Right hindlimb (tissue), 1 donor: ENCODE measurements at regions not wholly inside any gene's neighbourhood (a gene's known extent, or its start where the extent isn't known, plus 50 kb on each side); places are given as distances from the start of the nearest gene placed in this dataset.
A peak's percentile ranks its signal among the peaks of the same experiment; 100 is the strongest.

Source experiments
- DNase-seq: peaks from one replicate; pipeline ENCODE4 v3.0.0-alpha.2; 2018

DNA sequence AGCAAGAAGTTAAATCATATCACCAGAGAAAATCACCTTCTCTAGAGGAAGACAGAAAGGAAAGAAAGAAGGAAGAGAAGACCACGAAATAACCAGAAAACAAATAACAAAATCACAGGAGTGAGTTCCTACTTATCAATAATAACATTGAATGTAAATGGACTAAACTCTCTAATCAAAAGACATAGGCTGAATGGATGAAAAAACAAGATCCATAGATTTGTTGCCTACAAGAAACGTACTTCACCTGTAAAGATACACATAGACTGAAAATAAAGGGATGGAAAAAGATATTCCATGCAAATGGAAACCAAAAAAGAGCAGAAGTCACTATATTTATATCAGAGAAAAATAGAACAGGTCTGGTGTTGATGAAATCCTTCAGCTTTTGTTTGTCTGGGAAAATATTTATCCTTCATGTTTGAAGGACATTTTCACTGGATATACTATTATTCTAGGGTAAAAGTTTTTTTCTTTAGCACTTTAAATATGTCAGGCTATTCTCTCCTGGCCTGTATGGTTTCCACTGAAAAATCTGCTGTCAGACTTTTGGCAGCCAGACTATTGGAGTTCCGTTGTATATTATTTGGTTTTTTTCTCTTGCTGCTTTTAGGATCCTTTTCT lies 202.5 kb upstream of the DUSP10 start:
- no peak for DNase-seq

DNA sequence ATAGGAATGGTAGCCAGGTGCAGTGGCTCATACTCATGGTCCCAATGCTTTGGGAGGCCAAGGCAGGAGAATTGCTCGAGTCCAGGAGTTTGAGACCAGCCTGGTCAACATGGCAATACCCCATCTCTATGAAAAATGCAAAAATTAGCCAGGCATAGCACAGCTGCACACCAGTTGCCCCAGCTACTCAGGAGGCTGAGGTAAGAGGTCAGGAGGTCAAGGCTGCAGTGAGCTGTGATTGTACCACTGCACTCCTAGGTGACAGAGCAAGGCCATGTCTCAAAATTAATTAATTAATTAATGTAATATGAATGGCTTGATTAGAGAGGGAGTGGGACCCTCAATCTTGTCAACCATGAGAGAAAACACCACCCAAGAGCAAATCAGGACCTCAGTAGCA lies 198.7 kb upstream of the DUSP10 start:
- no peak for DNase-seq

DNA sequence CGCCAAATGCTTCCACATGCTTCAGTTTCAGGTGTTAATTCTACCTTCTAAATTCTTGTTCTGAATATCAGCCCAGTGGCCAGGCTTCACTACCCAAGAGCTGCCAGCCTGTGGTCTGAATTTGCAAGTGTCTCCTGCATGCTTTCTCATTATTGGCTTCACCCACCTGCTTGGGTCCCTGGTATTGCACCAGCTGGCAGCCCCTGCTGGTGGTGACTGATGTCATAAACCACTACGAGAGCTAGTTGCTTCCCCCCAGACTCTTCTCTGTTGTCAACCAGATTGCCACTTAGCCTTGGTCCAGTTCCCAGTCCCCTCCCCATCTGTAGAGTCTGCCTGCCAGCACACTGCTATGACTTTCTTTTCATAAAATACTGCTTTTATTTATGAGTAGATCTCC lies 197.7 kb upstream of the DUSP10 start:
- DNase-seq, result peak; percentile 20

DNA sequence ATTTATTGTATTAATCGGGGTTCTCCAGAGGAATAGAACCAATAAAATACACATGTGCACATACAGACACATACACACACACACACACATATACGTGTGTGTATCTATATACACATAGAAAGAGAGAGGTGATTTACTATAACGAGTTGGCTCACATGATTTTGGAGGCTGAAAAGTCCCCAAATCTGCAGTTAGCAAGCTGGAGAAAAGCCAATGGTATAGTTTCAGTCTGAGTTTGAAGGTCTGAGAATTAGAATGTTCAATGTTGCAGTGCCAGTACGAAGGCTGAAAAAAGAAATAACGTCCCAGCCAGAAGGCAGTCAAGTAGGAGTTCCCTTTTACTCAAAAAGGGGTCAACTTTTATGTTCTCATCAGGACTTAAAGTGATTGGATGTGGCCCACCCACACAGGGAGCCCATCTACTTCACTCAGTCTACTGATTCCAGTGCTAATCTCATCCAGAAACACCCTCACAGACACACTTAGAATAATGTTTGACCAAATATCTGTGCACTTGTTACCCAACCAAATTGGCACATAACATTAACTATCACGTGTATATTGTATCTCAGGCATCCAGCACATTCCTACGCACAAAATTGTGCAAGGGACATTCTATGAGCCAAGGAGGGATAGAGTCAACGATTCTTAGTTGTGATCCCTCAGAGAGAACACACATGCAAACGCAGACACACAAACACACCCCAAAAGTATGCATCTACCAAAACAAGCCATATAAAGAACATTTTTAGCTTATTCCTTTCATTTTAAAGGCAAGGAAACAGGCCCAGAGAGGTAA lies 195.5 kb upstream of the DUSP10 start:
- DNase-seq, result no peak

DNA sequence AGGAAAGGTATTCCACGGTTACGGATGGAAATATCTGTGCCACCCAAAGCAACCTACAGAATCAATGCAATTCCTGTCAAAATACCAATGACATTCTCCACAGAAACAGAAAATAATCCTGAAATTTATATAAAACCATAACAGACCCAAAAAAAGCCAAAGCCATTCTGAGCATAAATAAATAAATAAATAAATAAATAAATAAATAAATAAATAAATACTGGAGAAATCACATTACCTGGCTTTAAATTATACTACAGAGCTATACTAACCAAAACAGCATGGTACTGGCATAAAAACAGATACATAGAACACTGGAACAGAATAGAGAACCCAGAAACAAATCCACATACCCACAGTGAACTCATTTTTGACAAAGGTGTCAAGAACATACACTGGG lies 191.9 kb upstream of the DUSP10 start:
- DNase-seq, result no peak

DNA sequence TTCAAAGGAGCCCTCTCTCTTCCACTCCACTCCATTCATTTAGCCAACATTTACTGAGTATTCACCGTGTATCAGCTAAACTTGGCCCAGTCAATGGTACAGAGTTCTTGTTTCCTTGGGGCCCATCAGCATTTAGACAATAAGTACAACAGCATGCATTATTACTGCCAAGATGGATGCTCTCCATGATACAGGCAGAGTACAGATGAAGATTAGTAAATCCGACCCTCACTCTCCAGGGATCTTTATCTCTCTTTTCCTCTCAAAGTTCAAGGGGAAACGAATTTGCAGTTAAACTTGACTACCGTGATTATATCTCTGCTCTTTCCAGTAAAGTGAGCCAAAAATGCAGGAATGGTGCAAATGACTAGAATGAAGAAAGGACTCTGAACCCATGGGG lies 184.6 kb upstream of the DUSP10 start:
- no peak for DNase-seq

DNA sequence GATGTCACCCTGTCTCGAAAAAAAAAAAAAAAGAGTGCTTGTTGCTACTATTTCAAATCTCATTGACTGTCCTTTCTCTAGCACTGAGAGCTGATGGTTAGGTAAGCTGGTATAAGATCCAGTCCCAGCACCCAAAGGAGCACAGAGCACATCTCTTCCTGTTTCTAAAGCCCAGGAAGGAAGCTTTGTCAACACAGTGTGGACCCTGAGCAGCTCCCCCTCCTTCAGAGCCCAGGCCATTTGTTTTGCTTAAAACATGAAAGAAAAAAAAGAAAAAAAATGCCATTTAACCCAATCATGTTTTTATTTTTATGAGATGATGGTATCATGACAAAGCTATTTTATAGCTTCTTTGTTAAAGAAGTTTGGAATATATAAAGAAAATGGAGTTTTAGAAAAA lies 184.1 kb upstream of the DUSP10 start:
- DNase-seq, result no peak

DNA sequence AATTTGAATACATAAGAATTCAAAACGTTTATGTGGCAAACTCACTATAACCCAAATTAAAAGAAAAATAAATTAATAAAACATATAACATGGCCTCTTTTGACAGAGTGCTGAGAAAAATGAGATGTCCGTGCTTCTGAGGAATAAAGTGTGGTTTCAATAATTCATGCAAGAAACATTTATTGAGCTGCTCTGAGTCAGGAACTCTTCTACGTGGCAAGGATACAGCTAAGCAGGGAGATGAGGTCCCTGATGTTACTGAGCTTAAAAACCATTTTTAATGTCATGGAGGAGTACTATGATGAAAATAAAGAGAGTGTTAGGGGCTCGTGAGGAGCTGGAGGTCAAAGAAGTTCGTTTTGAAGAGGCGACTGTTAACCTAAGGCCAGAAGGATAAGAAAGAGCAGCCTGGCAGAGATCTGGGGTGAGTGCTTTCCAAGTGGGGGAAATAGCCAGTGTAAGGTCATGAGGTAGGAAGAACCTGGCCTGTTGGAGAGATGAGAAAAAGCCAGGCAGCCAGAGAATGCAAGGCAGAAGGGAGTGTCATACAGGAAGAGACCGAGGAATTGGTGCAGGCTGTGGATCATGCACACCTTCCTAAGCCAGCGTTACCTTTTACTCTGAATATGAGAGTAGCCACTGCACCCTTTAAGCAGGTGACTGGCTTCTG lies 182.2 kb upstream of the DUSP10 start:
- no peak for DNase-seq

DNA sequence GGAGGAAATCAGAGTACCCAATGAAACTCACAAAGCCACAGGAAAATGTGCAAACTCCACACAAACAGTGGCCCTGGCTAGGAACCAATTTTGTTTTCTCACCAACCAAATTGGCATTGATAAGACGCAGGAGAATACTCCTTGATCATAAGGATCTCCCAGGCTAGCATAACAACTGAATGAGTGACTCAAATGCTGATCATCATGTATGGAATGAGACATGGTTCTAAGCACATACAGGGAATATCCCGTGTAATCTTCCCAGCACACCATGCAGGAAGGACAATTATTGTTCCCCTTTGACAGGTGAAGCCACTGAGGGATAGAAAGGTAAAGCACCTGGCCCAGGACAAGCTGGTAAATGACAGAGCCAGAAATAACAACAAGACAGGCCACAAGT lies 180.0 kb upstream of the DUSP10 start:
- DNase-seq, result no peak

DNA sequence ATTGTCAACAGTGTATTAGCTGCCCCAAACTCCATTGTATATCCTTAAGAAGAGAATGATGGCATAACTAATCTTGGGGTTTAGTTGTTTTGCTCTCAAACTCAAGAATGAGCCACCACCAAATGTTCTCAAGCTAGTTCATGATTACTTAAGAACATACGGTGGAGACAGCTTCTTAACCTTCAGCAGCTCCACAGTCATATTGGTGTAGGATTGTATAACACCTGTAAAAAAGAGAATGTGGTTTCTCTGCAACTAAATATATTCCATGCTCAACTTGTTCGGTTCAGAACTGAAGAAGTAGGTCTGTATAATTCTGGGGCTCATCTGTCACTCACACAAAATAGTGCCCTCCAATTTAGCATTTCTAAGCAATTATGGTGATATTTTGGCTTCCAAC lies 177.9 kb upstream of the DUSP10 start:
- no peak for DNase-seq

DNA sequence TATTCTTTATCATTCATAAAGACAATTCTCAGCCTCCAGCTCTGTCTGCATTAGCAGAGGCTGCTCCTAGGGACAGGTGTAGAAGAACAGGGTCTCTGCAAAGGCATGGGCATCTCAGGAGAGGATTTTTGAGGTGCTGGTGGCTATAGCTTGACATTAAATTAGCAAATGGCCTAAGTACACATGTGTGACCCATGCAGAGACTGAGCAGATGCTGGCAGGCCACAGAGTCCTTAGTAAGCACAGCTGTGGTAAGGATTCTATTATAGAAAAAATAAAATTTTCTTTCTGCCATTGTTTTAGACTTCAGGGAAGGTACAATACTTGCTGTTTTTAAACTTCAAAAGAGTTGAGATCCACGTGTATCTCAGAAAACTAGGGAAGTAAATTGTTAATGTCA lies 177.5 kb upstream of the DUSP10 start:
- DNase-seq, result no peak

DNA sequence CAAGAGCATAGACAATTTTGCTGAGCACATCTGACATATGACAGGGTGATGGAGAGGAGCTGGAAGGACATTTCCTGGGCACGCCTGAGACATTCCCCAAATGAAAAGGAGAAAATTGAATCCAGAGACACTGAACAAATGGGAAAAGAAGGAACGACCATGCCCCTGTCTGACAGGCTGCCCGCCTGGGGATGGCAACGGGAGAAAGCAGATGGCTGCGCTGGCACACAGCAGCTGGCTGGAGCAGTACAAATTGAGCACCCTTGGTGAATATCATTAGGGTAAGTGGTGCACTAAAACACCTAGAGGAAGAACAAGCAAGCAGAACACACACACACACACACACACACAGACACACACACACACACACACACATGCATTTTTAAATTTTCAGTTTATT lies 174.3 kb upstream of the DUSP10 start:
- no peak for DNase-seq

DNA sequence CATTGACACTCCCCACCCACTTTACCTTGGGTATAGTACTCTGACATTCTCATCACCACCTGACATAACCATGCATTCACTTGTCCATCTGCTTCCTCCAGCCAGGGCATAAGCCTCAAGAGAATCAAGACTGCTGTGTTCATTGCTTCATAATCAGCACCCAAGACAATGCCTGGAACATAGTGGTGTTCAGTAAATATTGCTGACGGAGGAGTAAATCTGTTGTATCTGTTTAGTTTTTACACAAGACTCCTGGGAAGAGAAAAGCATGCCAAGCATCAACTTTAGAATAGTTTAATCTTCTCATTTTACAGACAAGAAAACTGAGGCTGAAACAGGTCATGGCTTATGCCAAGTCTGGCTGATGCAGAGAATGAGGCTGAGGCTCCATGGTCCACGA lies 173.9 kb upstream of the DUSP10 start:
- no peak for DNase-seq

DNA sequence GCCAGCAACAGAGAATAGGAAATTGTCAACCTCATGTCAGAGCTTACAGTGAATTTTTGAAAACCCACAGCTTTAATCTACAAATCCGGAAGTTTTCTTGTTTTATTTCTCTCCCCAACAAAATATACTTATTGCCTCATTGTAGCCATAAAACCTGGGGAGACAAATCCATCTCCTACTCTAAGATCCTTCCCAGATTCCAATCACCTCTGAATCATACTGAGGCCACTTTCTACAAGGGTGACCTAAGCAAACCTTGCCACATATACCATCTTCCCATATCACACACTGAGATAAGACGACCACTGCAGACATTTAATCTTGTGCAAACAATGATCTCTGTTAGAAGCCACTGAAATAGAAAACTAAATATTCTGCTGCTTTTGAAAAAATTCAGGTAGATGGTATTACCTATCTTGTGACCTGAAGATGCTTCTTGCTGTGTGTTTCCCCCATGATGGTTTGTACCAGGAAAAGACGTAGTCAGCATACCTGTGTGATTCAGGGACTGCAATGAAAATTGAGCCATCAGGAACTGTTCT lies 171.5 kb upstream of the DUSP10 start:
- no peak for DNase-seq

DNA sequence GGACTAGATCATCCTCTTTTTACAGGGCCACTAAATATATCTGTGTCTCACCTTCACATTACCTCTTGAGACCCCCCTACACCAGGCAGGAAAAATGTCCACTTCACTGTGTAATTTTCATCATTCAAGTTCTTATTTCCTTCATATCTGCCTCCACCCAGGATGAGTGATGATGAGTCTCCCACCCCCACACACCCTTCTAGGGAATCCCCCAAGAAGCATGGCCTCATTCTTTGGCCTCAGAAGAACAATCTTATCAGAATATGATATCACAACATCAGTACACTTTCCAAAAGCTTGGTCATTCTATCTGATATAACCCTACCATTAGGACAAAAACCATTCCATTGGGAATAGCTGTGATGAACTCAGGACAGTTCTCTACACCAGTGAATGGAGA lies 170.3 kb upstream of the DUSP10 start:
- no peak for DNase-seq

DNA sequence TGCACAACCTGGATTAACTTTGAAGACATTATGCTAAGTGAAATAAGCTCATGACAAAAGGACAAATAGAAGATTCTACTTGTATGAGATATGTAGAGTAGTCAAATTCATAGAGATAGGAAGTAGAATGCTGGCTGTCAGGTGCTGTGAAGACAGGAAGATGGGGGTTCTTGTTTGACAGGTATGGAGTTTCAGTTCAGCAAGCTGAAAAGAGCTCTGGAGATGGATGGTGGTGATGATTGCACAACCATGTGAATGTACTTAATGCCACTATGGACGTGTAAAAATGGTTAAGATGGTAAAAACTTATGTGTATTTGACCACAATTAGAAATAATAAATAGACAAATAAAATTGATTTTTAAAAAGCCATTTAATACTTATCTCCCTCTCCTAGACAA lies 169.8 kb upstream of the DUSP10 start:
- no peak for DNase-seq

DNA sequence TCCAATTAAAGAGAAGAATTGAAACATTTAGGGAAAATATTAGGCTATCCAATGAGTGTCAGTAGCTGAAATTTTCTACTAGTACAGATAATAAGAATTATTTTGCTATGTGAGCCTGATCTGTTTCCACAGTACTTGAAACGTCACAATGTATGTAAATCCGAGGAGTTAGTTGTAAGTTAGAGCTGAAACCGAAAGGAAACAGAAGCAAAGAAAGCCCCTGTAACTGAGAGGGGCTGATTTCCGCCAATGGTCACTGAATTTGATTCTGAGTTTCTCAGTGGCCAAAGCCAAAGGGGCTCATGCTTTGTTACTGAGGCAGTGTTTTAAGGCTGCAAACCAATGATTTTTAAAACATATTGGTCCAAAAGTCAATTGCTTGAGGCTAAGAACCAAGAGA lies 168.3 kb upstream of the DUSP10 start:
- no peak for DNase-seq

DNA sequence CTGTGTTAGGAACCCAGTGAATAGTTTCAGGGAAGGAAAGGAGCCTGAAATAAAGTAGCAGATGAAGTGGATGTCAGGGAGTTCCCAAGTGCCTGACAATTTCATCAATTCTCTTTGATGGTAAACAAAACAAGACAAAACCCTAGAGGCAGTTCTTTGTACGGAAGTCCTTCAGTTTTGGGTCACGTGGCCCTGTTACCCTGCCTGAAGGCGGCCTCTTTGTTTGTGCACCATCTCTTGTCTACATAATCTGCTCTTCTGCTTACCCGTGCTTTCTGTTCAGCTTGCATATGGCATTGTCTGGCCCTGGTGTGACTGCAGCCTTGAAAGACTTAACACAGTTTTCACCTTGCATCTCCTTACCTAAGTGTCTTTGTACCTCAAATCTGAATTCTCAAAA lies 166.7 kb upstream of the DUSP10 start:
- DNase-seq, result no peak

DNA sequence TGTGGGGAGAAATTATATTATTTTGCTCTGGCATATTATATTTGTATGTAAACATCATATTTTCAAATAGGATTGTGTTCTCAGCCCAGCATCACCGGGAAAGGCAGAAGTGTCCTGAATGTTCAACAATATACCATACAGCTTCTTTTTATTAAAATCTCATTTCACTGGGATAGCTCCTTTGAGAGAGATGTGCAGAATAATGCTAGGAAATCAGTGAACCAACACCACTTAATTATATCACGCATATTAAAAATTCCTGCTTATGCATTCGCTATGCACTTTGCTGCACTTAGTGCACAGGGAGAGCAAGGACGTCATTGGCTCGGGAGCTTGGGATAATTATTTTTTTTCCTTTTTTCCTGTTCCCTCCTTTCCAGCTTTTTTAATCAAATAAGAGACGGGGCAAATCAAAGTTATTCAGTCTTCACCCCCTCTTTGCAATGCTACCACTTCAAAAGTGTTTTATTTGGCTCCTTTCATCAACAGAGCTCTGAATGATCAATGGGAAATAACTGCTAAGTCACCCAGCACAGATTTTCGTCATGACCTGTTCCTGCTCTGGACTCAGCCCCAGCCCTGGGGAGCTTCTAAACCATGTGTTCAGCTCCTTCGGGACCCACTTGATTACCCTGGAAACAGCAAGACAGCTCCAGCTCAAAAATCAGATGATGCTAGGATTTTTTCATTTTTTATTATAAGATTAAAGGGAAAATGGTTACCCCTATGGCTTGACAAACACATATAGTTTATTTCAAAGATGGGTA lies 165.5 kb upstream of the DUSP10 start:
- DNase-seq, result no peak

DNA sequence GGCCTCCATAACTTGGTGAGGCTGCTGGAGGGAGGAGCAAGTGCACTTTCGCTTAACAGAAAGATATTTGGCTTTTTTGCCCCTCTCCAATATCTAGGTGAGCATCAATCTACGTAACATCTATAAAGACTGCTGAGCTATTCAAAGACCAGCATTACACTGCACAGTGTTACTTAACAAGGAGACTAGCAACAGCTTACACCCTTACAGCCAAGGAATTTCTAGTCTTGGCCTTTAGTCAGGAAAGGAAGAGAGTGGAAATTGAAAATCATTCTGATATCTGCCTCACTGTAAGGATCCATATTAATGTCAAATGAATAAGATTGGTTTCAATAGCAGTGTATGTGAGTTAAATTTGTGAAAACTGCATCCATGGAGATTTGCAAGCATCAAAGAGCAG lies 163.9 kb upstream of the DUSP10 start:
- no peak for DNase-seq

DNA sequence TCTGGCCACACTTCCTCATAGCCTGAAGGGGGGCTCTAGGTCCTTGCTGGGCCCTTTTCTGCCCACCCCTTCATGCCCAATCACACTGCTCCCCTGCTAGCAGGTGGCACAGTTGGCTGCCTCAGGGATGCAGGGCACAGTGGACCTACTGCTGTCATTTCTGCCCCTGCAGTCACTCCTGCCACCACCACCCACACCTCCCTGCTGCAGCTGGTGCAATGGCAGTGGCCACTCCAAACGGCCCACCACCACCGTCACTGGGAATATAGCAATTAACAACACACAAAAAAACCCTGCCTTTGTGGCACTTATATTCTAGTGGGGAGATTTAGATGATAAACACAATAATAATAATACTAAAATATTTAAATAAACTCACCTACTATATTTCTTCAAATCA lies 162.4 kb upstream of the DUSP10 start:
- DNase-seq, result no peak

DNA sequence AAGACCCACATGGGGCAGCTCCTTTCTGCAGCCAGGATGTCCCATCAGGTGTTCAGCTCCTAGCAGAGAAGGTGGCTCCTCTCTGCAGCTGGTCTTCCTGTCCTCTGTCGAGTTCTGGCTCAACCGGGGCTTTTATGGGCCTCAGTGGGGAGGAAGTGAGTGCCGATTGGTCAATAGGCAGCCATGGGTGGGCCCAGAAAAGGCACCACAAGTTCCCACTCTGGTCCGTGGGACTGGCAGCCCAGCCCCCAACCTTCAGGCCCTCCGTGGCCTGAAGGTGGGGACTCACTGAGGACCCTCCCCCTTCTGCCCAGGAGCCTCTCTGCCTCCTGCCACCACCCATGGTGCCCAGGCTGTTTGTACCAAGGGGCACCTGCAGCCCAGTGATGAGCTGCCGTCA lies 161.7 kb upstream of the DUSP10 start:
- DNase-seq, result no peak

DNA sequence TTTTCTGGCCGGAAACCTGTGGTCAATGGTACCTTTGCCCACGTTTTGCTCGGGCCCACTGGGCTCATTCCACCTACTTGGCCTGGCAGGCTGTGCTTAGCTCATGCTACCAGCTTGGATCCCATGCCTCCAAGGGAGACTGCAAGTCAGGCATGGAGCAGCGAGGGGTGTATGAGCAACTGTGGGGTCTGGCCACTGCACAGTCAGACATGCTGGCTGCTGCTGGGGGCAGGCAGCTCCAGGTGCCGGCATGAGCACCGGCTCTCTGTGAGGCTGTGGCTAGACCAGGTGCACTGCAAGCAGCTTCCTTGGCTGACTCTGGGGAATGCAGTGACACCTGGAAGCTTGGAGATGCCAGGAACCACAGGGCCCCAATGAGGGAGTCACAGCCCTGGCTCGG lies 161.1 kb upstream of the DUSP10 start:
- DNase-seq, result no peak
